ENCODE measurements at regions not wholly inside any gene's neighbourhood (a gene's known extent, or its start where the extent isn't known, plus 50 kb on each side); places are given as distances from the start of the nearest gene placed in this dataset.

DNA sequence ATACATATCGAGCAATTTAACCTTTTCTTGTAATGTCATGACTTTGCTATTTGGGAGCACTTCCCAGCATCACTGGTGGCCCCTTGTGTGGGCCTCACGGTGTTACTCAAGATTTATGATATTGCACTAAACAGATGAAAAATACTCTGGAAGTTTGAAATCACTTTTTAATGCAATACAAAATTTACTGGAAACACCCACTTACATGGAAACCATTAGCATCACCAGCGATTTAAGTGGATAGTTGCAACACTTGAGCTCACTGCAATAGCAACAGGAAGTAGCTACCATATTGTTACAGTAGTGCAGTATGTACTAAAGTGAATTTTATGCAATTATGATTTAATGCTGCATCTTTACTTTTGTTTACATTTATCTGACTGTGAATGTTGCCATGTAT is 184.4 kb downstream of the MDFIC start:
- H3K27me3 Mint-ChIP-seq: no peaks in the 10 kb centered on the region
- DNase-seq (no peak), ATAC-seq (no peak)
- intact Hi-C loops (cut with DNase I, micrococcal nuclease): no loop called here
- CTCF ChIA-PET: interaction anchor here (0.7 kb wide), 1 partner anchor 407 kb away, joined by 4 read pairs; no protein-coding TSS in a partner anchor
- no peaks in the 10 kb centered on the region for H3K36me3 Mint-ChIP-seq (ENCODE audit: low read depth)
- no peaks in the 10 kb centered on the region for H3K4me1 Mint-ChIP-seq
- POLR2A ChIA-PET: no interaction called here
- no peaks in the 10 kb centered on the region for H3K9me3 Mint-ChIP-seq (ENCODE audit: low read depth)
- H3K4me3 Mint-ChIP-seq: no peak overlapping the region
- no peak overlapping the region for H3K27ac Mint-ChIP-seq

DNA sequence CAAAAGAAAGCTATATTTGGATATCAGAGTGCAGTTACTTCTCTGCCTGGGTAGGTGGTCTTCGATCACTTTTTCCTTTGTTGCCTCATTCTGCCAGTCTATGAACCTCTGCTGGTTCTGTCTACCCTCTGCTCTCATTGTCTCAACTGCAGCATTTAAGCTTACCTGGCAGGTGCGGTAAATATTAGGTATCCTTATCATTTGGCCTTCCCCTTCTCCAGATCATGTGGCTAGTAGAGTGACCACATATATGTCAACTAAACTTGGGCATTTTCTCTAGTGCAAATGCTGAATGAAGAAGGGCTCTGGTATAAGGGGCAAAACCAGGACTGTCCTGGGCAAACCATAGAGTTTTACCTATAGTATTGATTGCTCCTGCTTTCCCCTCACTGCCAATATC is 180.8 kb downstream of the MDFIC start:
- H3K4me1 Mint-ChIP-seq: no peaks in the 10 kb centered on the region
- no peaks in the 10 kb centered on the region for H3K36me3 Mint-ChIP-seq (ENCODE audit: low read depth)
- ATAC-seq: no peak
- H3K27me3 Mint-ChIP-seq: no peaks in the 10 kb centered on the region
- H3K27ac Mint-ChIP-seq: no peak overlapping the region
- no peak overlapping the region for H3K4me3 Mint-ChIP-seq
- DNase-seq: no peak
- intact Hi-C loops (cut with DNase I, micrococcal nuclease): no loop called here
- ChIA-PET CTCF (interaction anchor here (0.6 kb wide), 1 partner anchor 21 kb away, joined by 3 read pairs; no protein-coding TSS in a partner anchor), POLR2A (no interaction called here)
- H3K9me3 Mint-ChIP-seq (ENCODE audit: low read depth): no peaks in the 10 kb centered on the region

DNA sequence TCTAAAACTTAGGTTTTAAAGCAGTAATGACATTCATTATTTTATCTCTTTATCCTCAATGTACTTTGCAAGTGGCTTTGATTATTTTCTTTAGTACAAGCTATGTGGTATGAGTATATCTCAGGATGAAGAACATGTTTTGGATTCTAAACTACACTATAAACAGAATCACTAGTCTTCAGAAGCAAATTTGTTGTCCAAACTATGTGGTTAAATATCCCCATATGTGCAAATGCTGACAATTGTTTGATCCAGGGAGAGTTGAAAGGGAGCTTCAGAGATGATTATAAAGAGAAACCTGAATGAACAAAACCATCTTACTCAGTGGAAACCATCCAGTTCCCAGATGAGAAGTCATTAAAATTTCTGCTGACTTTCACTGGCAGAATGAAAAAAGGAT is 179.3 kb downstream of the MDFIC start:
- H3K36me3 Mint-ChIP-seq (ENCODE audit: low read depth): no peaks in the 10 kb centered on the region
- ChIA-PET CTCF (no interaction called here), POLR2A (no interaction called here)
- H3K4me1 Mint-ChIP-seq: peaks cover 2% of the 10 kb centered on the region
- H3K27ac Mint-ChIP-seq: no peak overlapping the region
- DNase-seq (no peak), ATAC-seq (no peak)
- no peak overlapping the region for H3K4me3 Mint-ChIP-seq
- H3K27me3 Mint-ChIP-seq: no peaks in the 10 kb centered on the region
- intact Hi-C loops (cut with DNase I, micrococcal nuclease): no loop called here
- H3K9me3 Mint-ChIP-seq (ENCODE audit: low read depth): no peaks in the 10 kb centered on the region

DNA sequence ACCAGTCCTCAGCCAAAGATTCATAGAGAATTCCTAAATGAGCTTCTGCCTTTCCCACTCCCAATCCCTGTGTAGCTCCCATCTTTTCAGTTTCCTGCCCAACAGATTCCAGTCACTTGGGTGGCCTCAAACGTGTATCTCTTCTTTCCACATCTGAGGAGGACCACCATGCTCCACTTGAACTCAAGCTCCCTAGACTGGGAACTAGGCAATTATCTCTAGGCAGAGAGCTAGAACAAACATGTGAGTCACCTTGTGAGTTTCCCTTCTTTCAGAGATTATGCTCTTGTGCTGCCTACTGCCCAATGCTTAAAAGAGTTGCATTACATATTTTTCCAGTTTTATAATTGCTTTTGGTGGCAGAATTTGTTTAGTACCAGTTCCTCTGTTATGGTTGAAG is 178.0 kb downstream of the MDFIC start:
- ChIA-PET POLR2A (no interaction called here), CTCF (interaction anchor here (0.9 kb wide), 1 partner anchor 21 kb away, joined by 3 read pairs; no protein-coding TSS in a partner anchor)
- no peak overlapping the region for H3K4me3 Mint-ChIP-seq
- no peaks in the 10 kb centered on the region for H3K36me3 Mint-ChIP-seq (ENCODE audit: low read depth)
- H3K4me1 Mint-ChIP-seq: peaks cover 2% of the 10 kb centered on the region
- H3K9me3 Mint-ChIP-seq (ENCODE audit: low read depth): no peaks in the 10 kb centered on the region
- no peak overlapping the region for H3K27ac Mint-ChIP-seq
- intact Hi-C loops (cut with DNase I, micrococcal nuclease): no loop called here
- H3K27me3 Mint-ChIP-seq: no peaks in the 10 kb centered on the region
- DNase-seq (no peak), ATAC-seq (peak; percentile 30)

DNA sequence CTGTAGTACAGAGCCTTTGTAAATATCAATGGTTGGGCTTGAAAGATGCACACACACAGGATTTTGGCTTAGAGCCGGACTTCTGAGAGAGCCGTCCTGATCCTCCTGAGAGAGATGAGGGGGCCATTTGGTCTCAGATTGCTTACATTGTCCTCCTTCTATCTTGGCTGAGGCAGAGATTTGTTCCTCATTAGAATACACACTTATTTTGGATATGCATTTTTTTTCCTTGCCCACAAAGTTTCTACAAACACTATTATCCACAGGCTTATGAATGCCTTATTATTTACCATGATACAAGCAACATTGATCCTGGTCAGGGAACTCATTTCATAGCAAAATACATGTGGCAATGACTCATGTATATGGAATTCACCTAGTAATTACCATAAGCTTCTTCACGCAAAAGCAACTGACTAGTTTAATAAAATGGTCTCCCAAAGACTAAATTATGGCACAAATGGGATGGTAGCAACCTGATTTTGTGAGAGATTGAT is 175.3 kb downstream of the MDFIC start:
- CTCF ChIA-PET: no interaction called here

DNA sequence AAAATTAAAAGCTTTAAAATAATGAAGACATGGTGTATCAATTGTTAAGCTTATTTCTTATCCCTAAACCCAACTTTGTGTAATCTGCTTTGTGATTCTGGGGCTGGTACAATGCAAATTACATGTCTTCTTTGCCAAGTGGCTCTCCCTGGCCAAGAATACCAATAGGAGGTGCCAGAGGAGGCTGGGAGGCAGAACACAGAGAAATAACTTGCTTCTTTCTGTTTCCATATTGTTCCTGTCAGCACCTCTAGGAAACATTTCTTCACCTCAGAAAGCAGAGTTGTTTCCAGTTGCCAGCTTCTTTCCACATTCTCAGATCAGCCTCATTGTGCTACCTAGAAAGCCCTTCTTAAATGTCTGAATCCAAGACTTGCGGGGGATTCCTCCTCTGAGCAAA is 174.4 kb downstream of the MDFIC start:
- CTCF ChIA-PET: no interaction called here
- H3K27me3 Mint-ChIP-seq: no peaks in the 10 kb centered on the region
- H3K4me3 Mint-ChIP-seq: no peak overlapping the region
- no peaks in the 10 kb centered on the region for H3K36me3 Mint-ChIP-seq (ENCODE audit: low read depth)
- intact Hi-C loops (cut with DNase I, micrococcal nuclease): no loop called here
- POLR2A ChIA-PET: no interaction called here
- peaks cover 2% of the 10 kb centered on the region for H3K4me1 Mint-ChIP-seq
- no peak for ATAC-seq
- no peak for DNase-seq
- no peaks in the 10 kb centered on the region for H3K9me3 Mint-ChIP-seq (ENCODE audit: low read depth)
- H3K27ac Mint-ChIP-seq: no peak overlapping the region

More for the DNA sequence above, 175.3 kb downstream of the MDFIC start:
- no peaks in the 10 kb centered on the region for H3K9me3 Mint-ChIP-seq (ENCODE audit: low read depth)
- DNase-seq (no peak), ATAC-seq (no peak)
- H3K27me3 Mint-ChIP-seq: no peaks in the 10 kb centered on the region
- H3K27ac Mint-ChIP-seq: no peak overlapping the region
- no peaks in the 10 kb centered on the region for H3K36me3 Mint-ChIP-seq (ENCODE audit: low read depth)
- peaks cover 2% of the 10 kb centered on the region for H3K4me1 Mint-ChIP-seq
- POLR2A ChIA-PET: no interaction called here
- H3K4me3 Mint-ChIP-seq: no peak overlapping the region
- intact Hi-C loops (cut with DNase I, micrococcal nuclease): no loop called here

DNA sequence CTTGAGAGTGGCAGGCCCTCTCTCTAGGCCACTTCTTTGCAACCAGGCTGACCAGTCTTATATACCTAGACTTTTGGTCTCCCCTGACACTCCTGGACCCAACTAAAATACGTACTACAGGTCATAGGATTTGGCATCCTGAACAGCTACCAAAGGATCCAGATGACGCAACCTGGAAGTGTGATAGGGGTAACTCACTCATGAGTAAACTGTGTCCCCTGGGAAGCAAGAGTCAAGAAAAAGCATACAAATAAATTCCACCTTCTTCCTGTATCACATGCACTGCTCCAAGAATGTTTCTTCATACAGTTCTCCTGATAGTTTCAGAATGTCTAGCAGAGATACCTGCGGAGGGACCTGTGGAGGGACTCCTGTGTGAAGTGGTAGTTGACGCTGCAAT is 172.3 kb downstream of the MDFIC start:
- intact Hi-C loops (cut with DNase I, micrococcal nuclease): no loop called here
- no peak overlapping the region for H3K4me3 Mint-ChIP-seq
- no peaks in the 10 kb centered on the region for H3K9me3 Mint-ChIP-seq (ENCODE audit: low read depth)
- ChIA-PET CTCF (no interaction called here), POLR2A (interaction anchor here (0.5 kb wide), 1 partner anchor 870 kb away, joined by 3 read pairs; no protein-coding TSS in a partner anchor)
- H3K27ac Mint-ChIP-seq: no peak overlapping the region
- H3K4me1 Mint-ChIP-seq: peaks cover 2% of the 10 kb centered on the region
- no peaks in the 10 kb centered on the region for H3K36me3 Mint-ChIP-seq (ENCODE audit: low read depth)
- ATAC-seq (no peak), DNase-seq (no peak)
- no peaks in the 10 kb centered on the region for H3K27me3 Mint-ChIP-seq

DNA sequence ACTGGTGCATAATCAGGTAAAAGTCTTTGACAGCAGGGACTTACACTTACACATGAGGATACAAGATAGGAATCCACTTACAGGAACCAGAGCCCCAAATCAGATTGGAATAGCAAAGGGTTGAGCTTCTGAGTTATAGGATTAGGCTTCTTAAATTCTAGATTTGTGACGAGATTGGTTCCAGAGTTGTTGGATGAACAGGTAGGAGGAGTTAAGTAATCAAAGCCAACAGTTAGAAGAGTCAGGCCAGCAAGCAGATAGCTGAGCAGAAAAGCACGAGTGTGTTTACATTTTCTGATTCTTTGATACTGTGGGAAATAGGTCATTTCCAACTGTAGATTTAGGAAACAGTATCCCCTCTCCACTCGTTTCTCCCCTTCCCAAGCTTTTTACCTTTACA is 167.0 kb downstream of the MDFIC start:
- ChIA-PET CTCF (no interaction called here), POLR2A (no interaction called here)
- intact Hi-C loops (cut with DNase I, micrococcal nuclease): no loop called here
- DNase-seq: no peak
- no peaks in the 10 kb centered on the region for H3K9me3 Mint-ChIP-seq (ENCODE audit: low read depth)
- no peak for ATAC-seq
- H3K27me3 Mint-ChIP-seq: no peaks in the 10 kb centered on the region
- no peaks in the 10 kb centered on the region for H3K4me1 Mint-ChIP-seq
- no peak overlapping the region for H3K27ac Mint-ChIP-seq
- H3K36me3 Mint-ChIP-seq (ENCODE audit: low read depth): no peaks in the 10 kb centered on the region
- no peak overlapping the region for H3K4me3 Mint-ChIP-seq

DNA sequence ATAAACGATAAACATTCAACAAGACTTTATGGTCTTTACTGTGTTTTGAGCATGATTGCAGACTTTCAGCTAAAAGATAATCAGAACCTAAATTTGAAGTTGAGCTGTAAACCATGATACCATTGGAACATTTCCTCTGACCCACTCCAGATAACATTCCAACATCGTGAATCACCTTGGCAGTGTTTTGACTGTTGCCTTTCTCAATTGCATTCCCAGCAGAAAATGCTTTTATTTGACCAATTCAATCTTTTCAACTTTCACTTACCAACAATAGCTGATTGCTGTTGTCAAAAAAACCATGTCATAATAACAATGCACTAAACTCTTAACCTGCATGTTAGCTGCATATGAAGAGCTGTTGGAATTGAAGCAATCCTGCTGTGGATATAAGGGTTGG is 165.5 kb downstream of the MDFIC start:
- H3K36me3 Mint-ChIP-seq (ENCODE audit: low read depth): no peaks in the 10 kb centered on the region
- CTCF ChIA-PET: interaction anchor here (0.9 to 1.0 kb wide), 2 partner anchors 10 to 32 kb away, joined by 3 read pairs; no protein-coding TSS in a partner anchor
- no peak overlapping the region for H3K4me3 Mint-ChIP-seq
- intact Hi-C loops (cut with DNase I, micrococcal nuclease): no loop called here
- POLR2A ChIA-PET: no interaction called here
- H3K27ac Mint-ChIP-seq: no peak overlapping the region
- ATAC-seq: no peak
- H3K9me3 Mint-ChIP-seq (ENCODE audit: low read depth): no peaks in the 10 kb centered on the region
- H3K27me3 Mint-ChIP-seq: no peaks in the 10 kb centered on the region
- no peak for DNase-seq
- H3K4me1 Mint-ChIP-seq: no peaks in the 10 kb centered on the region

DNA sequence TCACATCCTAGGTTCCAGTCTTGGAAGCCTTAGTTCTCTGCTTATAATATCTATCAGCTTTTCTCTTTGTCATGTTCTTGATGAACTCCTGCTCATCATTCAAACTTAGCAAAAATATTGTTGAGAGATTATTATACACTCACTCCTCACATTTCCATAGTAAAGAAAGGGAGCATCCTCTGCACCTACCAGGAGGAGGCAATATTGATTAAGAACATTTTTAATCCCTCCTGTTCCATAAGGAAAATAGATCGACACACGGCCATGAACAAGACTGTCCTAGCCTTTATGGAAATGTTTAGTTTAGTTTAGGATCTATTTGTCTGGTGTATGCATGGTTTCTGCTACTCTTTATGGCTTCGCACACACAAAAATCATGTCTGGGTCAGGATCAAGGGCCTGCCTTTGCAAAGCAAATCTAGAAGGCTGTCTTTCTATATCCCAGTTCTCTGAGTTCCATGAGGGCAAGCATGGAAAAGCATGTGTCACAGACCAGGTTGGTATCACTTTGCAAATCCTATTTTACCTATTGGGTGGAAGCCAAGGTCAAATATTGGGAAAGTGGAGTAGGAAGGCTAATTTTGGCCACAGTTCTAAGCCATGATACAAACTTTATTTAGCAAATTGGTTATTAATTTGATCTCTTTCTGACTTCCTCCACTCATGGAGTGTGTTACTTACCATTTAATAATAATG is 164.4 kb downstream of the MDFIC start:
- H3K27ac Mint-ChIP-seq: no peak overlapping the region
- no peaks in the 10 kb centered on the region for H3K9me3 Mint-ChIP-seq (ENCODE audit: low read depth)
- POLR2A ChIA-PET: no interaction called here
- intact Hi-C loops (cut with DNase I, micrococcal nuclease): no loop called here
- CTCF ChIA-PET: interaction anchor here (1.0 kb wide), 1 partner anchor 9 kb away, joined by 3 read pairs; no protein-coding TSS in a partner anchor
- no peaks in the 10 kb centered on the region for H3K4me1 Mint-ChIP-seq
- DNase-seq: no peak
- no peaks in the 10 kb centered on the region for H3K27me3 Mint-ChIP-seq
- H3K4me3 Mint-ChIP-seq: no peak overlapping the region
- no peak for ATAC-seq
- H3K36me3 Mint-ChIP-seq (ENCODE audit: low read depth): no peaks in the 10 kb centered on the region

DNA sequence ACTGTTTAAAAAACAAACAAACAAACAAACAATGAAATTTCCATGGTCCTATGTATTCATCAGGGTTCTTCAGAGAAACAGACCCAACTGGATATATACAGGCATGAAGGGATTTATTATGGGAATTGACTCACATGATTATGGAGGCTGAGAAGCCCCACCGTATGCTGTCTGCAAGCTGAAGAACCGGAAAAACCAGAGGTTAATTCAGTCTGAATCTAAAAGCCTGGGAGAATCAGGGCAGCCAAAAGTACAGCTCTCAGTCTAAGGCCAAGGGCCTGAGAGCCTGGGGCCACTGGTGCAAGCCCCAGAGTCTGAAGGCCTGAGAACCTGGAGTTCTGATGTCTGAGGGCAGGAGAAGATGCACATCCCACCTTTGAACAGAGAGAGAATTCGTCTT is 163.5 kb downstream of the MDFIC start:
- POLR2A ChIA-PET: no interaction called here
- no peaks in the 10 kb centered on the region for H3K4me1 Mint-ChIP-seq
- H3K27me3 Mint-ChIP-seq: no peaks in the 10 kb centered on the region
- H3K4me3 Mint-ChIP-seq: no peak overlapping the region
- intact Hi-C loops (cut with DNase I, micrococcal nuclease): no loop called here
- H3K27ac Mint-ChIP-seq: no peak overlapping the region
- ATAC-seq: no peak
- CTCF ChIA-PET: no interaction called here
- H3K36me3 Mint-ChIP-seq (ENCODE audit: low read depth): no peaks in the 10 kb centered on the region
- H3K9me3 Mint-ChIP-seq (ENCODE audit: low read depth): no peaks in the 10 kb centered on the region
- DNase-seq: no peak

DNA sequence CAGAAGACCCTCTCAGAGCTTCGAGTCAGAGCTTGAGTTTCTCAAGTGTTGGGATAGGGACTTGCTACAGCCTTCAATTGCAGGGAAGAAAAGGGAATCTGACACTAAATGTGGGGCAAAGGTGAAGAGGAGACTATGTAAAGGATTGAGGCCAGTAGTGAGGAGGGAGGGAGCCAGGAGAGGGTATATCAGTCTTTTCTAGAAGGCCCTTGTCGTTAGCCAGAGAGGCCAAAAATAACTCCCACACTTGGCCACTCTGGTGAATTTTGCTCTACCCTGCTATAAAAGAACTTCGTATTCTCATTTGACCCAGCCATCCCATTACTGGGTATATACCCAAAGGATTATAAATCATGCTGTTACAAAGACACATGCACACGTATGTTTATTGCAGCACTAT is 162.0 kb downstream of the MDFIC start:
- Mint-ChIP-seq H3K4me1 (no peaks in the 10 kb centered on the region), H3K27ac (no peak overlapping the region), H3K4me3 (no peak overlapping the region), H3K36me3 (ENCODE audit: low read depth) (no peaks in the 10 kb centered on the region), H3K27me3 (no peaks in the 10 kb centered on the region), H3K9me3 (ENCODE audit: low read depth) (no peaks in the 10 kb centered on the region)
- no peak for DNase-seq
- no peak for ATAC-seq
- intact Hi-C loops (cut with DNase I, micrococcal nuclease): no loop called here
- CTCF ChIA-PET: no interaction called here
- POLR2A ChIA-PET: no interaction called here
